ENCODE measurements at regions not wholly inside any gene's neighbourhood (a gene's known extent, or its start where the extent isn't known, plus 50 kb on each side); places are given as distances from the start of the nearest gene placed in this dataset.
A peak's percentile ranks its signal among the peaks of the same experiment; 100 is the strongest.
"Not testable (repeated sequence)": the region's sequence is repeated elsewhere in the genome, so short reads cannot be mapped to it uniquely, and the experiment has no call there.

- H3K4me1 Mint-ChIP-seq = peaks cover 12% of the 10 kb centered on the region
- peak; percentile 91 for ATAC-seq
- H3K27me3 Mint-ChIP-seq (ENCODE audit: insufficient read depth, low read depth, poor library complexity) = no peaks in the 10 kb centered on the region
- TF ChIP-seq, protein P1, sequence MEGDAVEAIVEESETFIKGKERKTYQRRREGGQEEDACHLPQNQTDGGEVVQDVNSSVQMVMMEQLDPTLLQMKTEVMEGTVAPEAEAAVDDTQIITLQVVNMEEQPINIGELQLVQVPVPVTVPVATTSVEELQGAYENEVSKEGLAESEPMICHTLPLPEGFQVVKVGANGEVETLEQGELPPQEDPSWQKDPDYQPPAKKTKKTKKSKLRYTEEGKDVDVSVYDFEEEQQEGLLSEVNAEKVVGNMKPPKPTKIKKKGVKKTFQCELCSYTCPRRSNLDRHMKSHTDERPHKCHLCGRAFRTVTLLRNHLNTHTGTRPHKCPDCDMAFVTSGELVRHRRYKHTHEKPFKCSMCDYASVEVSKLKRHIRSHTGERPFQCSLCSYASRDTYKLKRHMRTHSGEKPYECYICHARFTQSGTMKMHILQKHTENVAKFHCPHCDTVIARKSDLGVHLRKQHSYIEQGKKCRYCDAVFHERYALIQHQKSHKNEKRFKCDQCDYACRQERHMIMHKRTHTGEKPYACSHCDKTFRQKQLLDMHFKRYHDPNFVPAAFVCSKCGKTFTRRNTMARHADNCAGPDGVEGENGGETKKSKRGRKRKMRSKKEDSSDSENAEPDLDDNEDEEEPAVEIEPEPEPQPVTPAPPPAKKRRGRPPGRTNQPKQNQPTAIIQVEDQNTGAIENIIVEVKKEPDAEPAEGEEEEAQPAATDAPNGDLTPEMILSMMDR (conservative IDR thresholded peaks at IDR 0.05; ENCODE audit: low read depth in 2 of 2) = peak; percentile 62 to 69
- TF ChIP-seq, protein P2, sequence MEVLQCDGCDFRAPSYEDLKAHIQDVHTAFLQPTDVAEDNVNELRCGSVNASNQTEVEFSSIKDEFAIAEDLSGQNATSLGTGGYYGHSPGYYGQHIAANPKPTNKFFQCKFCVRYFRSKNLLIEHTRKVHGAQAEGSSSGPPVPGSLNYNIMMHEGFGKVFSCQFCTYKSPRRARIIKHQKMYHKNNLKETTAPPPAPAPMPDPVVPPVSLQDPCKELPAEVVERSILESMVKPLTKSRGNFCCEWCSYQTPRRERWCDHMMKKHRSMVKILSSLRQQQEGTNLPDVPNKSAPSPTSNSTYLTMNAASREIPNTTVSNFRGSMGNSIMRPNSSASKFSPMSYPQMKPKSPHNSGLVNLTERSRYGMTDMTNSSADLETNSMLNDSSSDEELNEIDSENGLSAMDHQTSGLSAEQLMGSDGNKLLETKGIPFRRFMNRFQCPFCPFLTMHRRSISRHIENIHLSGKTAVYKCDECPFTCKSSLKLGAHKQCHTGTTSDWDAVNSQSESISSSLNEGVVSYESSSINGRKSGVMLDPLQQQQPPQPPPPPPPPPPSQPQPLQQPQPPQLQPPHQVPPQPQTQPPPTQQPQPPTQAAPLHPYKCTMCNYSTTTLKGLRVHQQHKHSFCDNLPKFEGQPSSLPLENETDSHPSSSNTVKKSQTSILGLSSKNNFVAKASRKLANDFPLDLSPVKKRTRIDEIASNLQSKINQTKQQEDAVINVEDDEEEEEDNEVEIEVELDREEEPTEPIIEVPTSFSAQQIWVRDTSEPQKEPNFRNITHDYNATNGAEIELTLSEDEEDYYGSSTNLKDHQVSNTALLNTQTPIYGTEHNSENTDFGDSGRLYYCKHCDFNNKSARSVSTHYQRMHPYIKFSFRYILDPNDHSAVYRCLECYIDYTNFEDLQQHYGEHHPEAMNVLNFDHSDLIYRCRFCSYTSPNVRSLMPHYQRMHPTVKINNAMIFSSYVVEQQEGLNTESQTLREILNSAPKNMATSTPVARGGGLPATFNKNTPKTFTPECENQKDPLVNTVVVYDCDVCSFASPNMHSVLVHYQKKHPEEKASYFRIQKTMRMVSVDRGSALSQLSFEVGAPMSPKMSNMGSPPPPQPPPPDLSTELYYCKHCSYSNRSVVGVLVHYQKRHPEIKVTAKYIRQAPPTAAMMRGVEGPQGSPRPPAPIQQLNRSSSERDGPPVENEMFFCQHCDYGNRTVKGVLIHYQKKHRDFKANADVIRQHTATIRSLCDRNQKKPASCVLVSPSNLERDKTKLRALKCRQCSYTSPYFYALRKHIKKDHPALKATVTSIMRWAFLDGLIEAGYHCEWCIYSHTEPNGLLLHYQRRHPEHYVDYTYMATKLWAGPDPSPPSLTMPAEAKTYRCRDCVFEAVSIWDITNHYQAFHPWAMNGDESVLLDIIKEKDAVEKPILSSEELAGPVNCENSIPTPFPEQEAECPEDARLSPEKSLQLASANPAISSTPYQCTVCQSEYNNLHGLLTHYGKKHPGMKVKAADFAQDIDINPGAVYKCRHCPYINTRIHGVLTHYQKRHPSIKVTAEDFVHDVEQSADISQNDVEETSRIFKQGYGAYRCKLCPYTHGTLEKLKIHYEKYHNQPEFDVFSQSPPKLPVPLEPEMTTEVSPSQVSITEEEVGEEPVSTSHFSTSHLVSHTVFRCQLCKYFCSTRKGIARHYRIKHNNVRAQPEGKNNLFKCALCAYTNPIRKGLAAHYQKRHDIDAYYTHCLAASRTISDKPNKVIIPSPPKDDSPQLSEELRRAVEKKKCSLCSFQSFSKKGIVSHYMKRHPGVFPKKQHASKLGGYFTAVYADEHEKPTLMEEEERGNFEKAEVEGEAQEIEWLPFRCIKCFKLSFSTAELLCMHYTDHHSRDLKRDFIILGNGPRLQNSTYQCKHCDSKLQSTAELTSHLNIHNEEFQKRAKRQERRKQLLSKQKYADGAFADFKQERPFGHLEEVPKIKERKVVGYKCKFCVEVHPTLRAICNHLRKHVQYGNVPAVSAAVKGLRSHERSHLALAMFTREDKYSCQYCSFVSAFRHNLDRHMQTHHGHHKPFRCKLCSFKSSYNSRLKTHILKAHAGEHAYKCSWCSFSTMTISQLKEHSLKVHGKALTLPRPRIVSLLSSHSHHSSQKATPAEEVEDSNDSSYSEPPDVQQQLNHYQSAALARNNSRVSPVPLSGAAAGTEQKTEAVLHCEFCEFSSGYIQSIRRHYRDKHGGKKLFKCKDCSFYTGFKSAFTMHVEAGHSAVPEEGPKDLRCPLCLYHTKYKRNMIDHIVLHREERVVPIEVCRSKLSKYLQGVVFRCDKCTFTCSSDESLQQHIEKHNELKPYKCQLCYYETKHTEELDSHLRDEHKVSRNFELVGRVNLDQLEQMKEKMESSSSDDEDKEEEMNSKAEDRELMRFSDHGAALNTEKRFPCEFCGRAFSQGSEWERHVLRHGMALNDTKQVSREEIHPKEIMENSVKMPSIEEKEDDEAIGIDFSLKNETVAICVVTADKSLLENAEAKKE (CRISPR knock-in tag; IDR thresholded peaks at IDR 0.05) = no peak
- no peak for TF ChIP-seq ZNF331 (CRISPR knock-in tag; IDR thresholded peaks at IDR 0.05; ENCODE audit: low read depth)
- no peak overlapping the region for H3K4me3 Mint-ChIP-seq
- Histone ChIP-seq H3K27me3 (ENCODE audit: insufficient read depth) (no peaks in the 10 kb centered on the region), H3K4me2 (no peak overlapping the region), H3K36me3 (ENCODE audit: insufficient read depth) (no peaks in the 10 kb centered on the region), H3K27ac (ENCODE audit: low read depth) (no peak overlapping the region), H3K4me3 (no peak overlapping the region), H3K79me2 (replicated peaks; ENCODE audit: insufficient read depth) (no peaks in the 10 kb centered on the region), H4K20me1 (replicated peaks; ENCODE audit: insufficient read depth) (no peaks in the 10 kb centered on the region), H3F3A (replicated peaks; ENCODE audit: low read depth) (no peaks in the 10 kb centered on the region), H3K9me2 (ENCODE audit: insufficient read depth) (no peaks in the 10 kb centered on the region), H2AFZ (no peak overlapping the region), H3K4me1 (ENCODE audit: insufficient read depth) (peaks cover 5% of the 10 kb centered on the region; the same call in 1 of the 2 replicates)
- H3K27ac Mint-ChIP-seq = no peak overlapping the region
- H3K36me3 Mint-ChIP-seq (ENCODE audit: low read depth) = peaks cover 16% of the 10 kb centered on the region; the same call in 2 of the 3 replicates
- peaks cover 28% of the 10 kb centered on the region; the same call in 2 of the 3 replicates for H3K9me3 Mint-ChIP-seq
- peak; percentile 56 for DNase-seq (ENCODE audit: low spot score)
Measured at GRCh38 chrX:64570204-64570603, 175.0 kb upstream of the MTMR8 start.

DNA sequence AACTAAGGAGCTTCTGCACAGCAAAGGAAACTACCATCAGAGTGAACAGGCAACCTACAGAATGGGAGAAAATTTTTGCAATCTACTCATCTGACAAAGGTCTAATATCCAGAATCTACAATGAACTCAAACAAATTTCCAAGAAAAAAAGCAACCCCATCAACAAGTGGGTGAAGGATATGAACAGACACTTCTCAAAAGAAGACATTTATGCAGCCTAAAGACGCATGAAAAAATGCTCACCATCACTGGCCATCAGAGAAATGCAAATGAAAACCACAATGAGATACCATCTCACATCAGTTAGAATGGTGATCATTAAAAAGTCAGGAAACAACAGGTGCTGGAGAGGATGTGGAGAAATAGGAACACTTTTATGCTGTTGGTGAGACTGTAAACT is 170.1 kb upstream of the MTMR8 start:
- H3K36me3 Mint-ChIP-seq (ENCODE audit: low read depth); H3F3A ChIP-seq (replicated peaks; ENCODE audit: low read depth); H3K9me2 ChIP-seq (ENCODE audit: insufficient read depth); H3K4me3 Mint-ChIP-seq; H3K27me3 ChIP-seq (ENCODE audit: insufficient read depth); H3K79me2 ChIP-seq (replicated peaks; ENCODE audit: insufficient read depth); ATAC-seq; H3K4me1 Mint-ChIP-seq; H3K36me3 ChIP-seq (ENCODE audit: insufficient read depth); H3K4me3 ChIP-seq; H3K4me1 ChIP-seq (ENCODE audit: insufficient read depth); H4K20me1 ChIP-seq (replicated peaks; ENCODE audit: insufficient read depth); H2AFZ ChIP-seq; H3K27me3 Mint-ChIP-seq (ENCODE audit: insufficient read depth, low read depth, poor library complexity); H3K27ac ChIP-seq (ENCODE audit: low read depth); H3K27ac Mint-ChIP-seq; H3K4me2 ChIP-seq; DNase-seq (ENCODE audit: low spot score): not testable (repeated sequence)
- H3K9me3 Mint-ChIP-seq = peaks cover 13% of the 10 kb centered on the region; the same call in 2 of the 3 replicates

DNA sequence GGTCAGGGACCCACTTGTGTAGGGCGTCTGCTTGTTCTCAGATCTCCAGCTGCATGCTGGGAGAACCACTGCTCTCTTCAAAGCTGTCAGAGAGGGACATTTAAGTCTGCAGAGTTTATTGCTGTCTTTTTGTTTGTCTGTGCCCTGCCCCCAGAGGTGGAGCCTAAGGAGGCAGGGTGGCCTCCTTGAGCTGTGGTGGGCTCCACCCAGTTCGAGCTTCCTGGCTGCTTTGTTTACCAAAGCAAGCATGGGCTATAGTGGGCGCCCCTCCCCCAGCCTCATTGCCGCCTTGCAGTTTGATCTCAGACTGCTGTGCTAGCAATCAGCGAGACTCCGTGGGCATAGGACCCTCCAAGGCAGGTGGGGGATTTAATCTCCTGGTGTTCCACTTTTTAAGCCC is 154.0 kb upstream of the MTMR8 start:
- H3F3A ChIP-seq (replicated peaks; ENCODE audit: low read depth); H3K27ac Mint-ChIP-seq; ATAC-seq; H3K36me3 ChIP-seq (ENCODE audit: insufficient read depth); H3K27me3 Mint-ChIP-seq (ENCODE audit: insufficient read depth, low read depth, poor library complexity); H3K36me3 Mint-ChIP-seq (ENCODE audit: low read depth); H3K4me1 ChIP-seq (ENCODE audit: insufficient read depth); H3K4me1 Mint-ChIP-seq; H4K20me1 ChIP-seq (replicated peaks; ENCODE audit: insufficient read depth); H3K27me3 ChIP-seq (ENCODE audit: insufficient read depth); H3K4me3 ChIP-seq; H2AFZ ChIP-seq; H3K4me2 ChIP-seq; H3K79me2 ChIP-seq (replicated peaks; ENCODE audit: insufficient read depth); H3K4me3 Mint-ChIP-seq; H3K9me2 ChIP-seq (ENCODE audit: insufficient read depth); H3K27ac ChIP-seq (ENCODE audit: low read depth): not testable (repeated sequence)
- peak; percentile 24 for DNase-seq (ENCODE audit: low spot score)
- H3K9me3 Mint-ChIP-seq = peaks cover 13% of the 10 kb centered on the region

Measured in GM23338 (cell line).